ENCODE measurements at regions not wholly inside any gene's neighbourhood (a gene's known extent, or its start where the extent isn't known, plus 50 kb on each side); places are given as distances from the start of the nearest gene placed in this dataset.

- no peak overlapping the region for H3K4me3 ChIP-seq (replicated peaks; ENCODE audit: low read depth, low read length)
- H3K27me3 ChIP-seq (replicated peaks; ENCODE audit: control insufficient read depth, insufficient read depth, low read length): no peaks in the 10 kb centered on the region
- no peak for TF ChIP-seq CTCF (IDR thresholded peaks at IDR 0.05; ENCODE audit: insufficient read depth, low read length, poor library complexity, severe bottlenecking)
- DNase-seq (ENCODE audit: extremely low read depth, insufficient read length): no peak
- H3K36me3 ChIP-seq (ENCODE audit: control insufficient read depth, insufficient read depth, low read length): no peaks in the 10 kb centered on the region
These were observed 84.1 kb upstream of the H2AZ1 start for GRCh38 chr4:100034023-100034664.

GRCh38 chr4:100026066-100026465 is 76.0 kb upstream of the H2AZ1 start:
- no peak overlapping the region for H3K4me3 ChIP-seq (replicated peaks; ENCODE audit: low read depth, low read length)
- no peak for DNase-seq (ENCODE audit: extremely low read depth, insufficient read length)
- no peaks in the 10 kb centered on the region for H3K36me3 ChIP-seq (ENCODE audit: control insufficient read depth, insufficient read depth, low read length)

GRCh38 chr4:100023800-100024199 is 73.7 kb upstream of the H2AZ1 start:
- no peak for TF ChIP-seq CTCF (IDR thresholded peaks at IDR 0.05; ENCODE audit: insufficient read depth, low read length, poor library complexity, severe bottlenecking)

More at GRCh38 chr4:100026066-100026465, 76.0 kb upstream of the H2AZ1 start:
- TF ChIP-seq CTCF (IDR thresholded peaks at IDR 0.05; ENCODE audit: insufficient read depth, low read length, poor library complexity, severe bottlenecking): no peak
- no peaks in the 10 kb centered on the region for H3K27me3 ChIP-seq (replicated peaks; ENCODE audit: control insufficient read depth, insufficient read depth, low read length)

GRCh38 chr4:100022792-100023222 is 72.7 kb upstream of the H2AZ1 start:
- Histone ChIP-seq H3K4me3 (replicated peaks; ENCODE audit: low read depth, low read length) (no peak overlapping the region), H3K27me3 (replicated peaks; ENCODE audit: control insufficient read depth, insufficient read depth, low read length) (no peaks in the 10 kb centered on the region), H3K36me3 (ENCODE audit: control insufficient read depth, insufficient read depth, low read length) (no peaks in the 10 kb centered on the region)
- DNase-seq (ENCODE audit: extremely low read depth, insufficient read length): no peak
- TF ChIP-seq CTCF (IDR thresholded peaks at IDR 0.05; ENCODE audit: insufficient read depth, low read length, poor library complexity, severe bottlenecking): no peak

More at GRCh38 chr4:100023800-100024199, 73.7 kb upstream of the H2AZ1 start:
- no peak for DNase-seq (ENCODE audit: extremely low read depth, insufficient read length)
- Histone ChIP-seq H3K4me3 (replicated peaks; ENCODE audit: low read depth, low read length) (no peak overlapping the region), H3K36me3 (ENCODE audit: control insufficient read depth, insufficient read depth, low read length) (no peaks in the 10 kb centered on the region), H3K27me3 (replicated peaks; ENCODE audit: control insufficient read depth, insufficient read depth, low read length) (no peaks in the 10 kb centered on the region)

GRCh38 chr4:100019821-100020220 is 69.7 kb upstream of the H2AZ1 start:
- DNase-seq (ENCODE audit: extremely low read depth, insufficient read length): no peak
- no peak for TF ChIP-seq CTCF (IDR thresholded peaks at IDR 0.05; ENCODE audit: insufficient read depth, low read length, poor library complexity, severe bottlenecking)
- Histone ChIP-seq H3K27me3 (replicated peaks; ENCODE audit: control insufficient read depth, insufficient read depth, low read length) (no peaks in the 10 kb centered on the region), H3K36me3 (ENCODE audit: control insufficient read depth, insufficient read depth, low read length) (no peaks in the 10 kb centered on the region), H3K4me3 (replicated peaks; ENCODE audit: low read depth, low read length) (no peak overlapping the region)
